OCI-LY1 (cell line): ENCODE measurements at regions not wholly inside any gene's neighbourhood (a gene's known extent, or its start where the extent isn't known, plus 50 kb on each side); places are given as distances from the start of the nearest gene placed in this dataset.
A peak's percentile ranks its signal among the peaks of the same experiment; 100 is the strongest.

Experiments used
- H2AFZ ChIP-seq: fragments of 200-600 bp; sonication (generic), shearing (Covaris generic); 2 replicates; pipeline ENCODE4 v1.6.0; 2014; ENCODE audit warnings: antibody characterized with exemption, mild to moderate bottlenecking, low read length
- H3F3A ChIP-seq: fragments of 200-600 bp; sonication (generic), shearing (Covaris generic); 2 replicates; pipeline ENCODE4 v1.6.0; 2014; ENCODE audit warnings: mild to moderate bottlenecking, antibody characterized with exemption, low read length, moderate library complexity; ENCODE audit not compliant: insufficient read depth
- H3K27ac ChIP-seq: fragments of 200-600 bp; sonication (generic); 2 replicates; pipeline ENCODE4 v1.5.1; 2014; ENCODE audit warnings: low read length, mixed run types, mild to moderate bottlenecking, low read depth; ENCODE audit not compliant: poor library complexity, severe bottlenecking
- H3K27me3 ChIP-seq: fragments of 200-600 bp; sonication (generic); 2 replicates; pipeline ENCODE4 v1.6.0; 2014; ENCODE audit warnings: antibody characterized with exemption, mild to moderate bottlenecking, low read length, moderate library complexity; ENCODE audit not compliant: insufficient read depth
- H3K36me3 ChIP-seq: fragments of 200-600 bp; sonication (generic); 2 replicates; pipeline ENCODE4 v1.6.1; 2014; ENCODE audit warnings: mild to moderate bottlenecking, antibody characterized with exemption, low read length, moderate library complexity, mixed read lengths; ENCODE audit not compliant: insufficient read depth
- H3K4me1 ChIP-seq: fragments of 200-600 bp; sonication (generic); 2 replicates; pipeline ENCODE4 v1.5.1; 2014; ENCODE audit warnings: mild to moderate bottlenecking, low read length, moderate library complexity; ENCODE audit not compliant: insufficient read depth, severe bottlenecking
- H3K4me2 ChIP-seq: fragments of 200-600 bp; sonication (generic), shearing (Covaris generic); 2 replicates; pipeline ENCODE4 v1.6.1; 2014; ENCODE audit warnings: low read length
- H3K4me3 ChIP-seq: fragments of 200-600 bp; sonication (generic); 2 replicates; pipeline ENCODE4 v1.5.1; 2014; ENCODE audit warnings: low read length, low read depth, mild to moderate bottlenecking, mixed read lengths; ENCODE audit not compliant: poor library complexity, severe bottlenecking
- H3K79me2 ChIP-seq: fragments of 200-600 bp; shearing (Covaris generic); 2 replicates; pipeline ENCODE4 v1.6.1; 2016; ENCODE audit warnings: mixed run types, low read length, mixed read lengths; ENCODE audit not compliant: insufficient read depth
- H3K9ac ChIP-seq: fragments of 200-600 bp; sonication (generic), shearing (Covaris generic); 2 replicates; pipeline ENCODE4 v1.6.1; 2014; ENCODE audit warnings: mild to moderate bottlenecking, low read length, mixed read lengths
- H3K9me2 ChIP-seq: fragments of 200-600 bp; sonication (generic), shearing (Covaris generic); 2 replicates; pipeline ENCODE4 v1.6.1; 2014; ENCODE audit warnings: low read depth, mild to moderate bottlenecking, low read length, mixed read lengths
- H3K9me3 ChIP-seq: fragments of 200-600 bp; shearing (Covaris generic); 2 replicates; pipeline ENCODE4 v1.6.1; 2014; ENCODE audit warnings: low read length, mixed read lengths
- H4K20me1 ChIP-seq: fragments of 200-600 bp; sonication (generic), shearing (Covaris generic); 2 replicates; pipeline ENCODE4 v1.6.0; 2016; ENCODE audit warnings: mild to moderate bottlenecking, low read length; ENCODE audit not compliant: insufficient read depth
- EZH2 ChIP-seq: fragments of 200-600 bp; sonication (generic), shearing (Covaris generic); IDR thresholded peaks from 2 replicates; pipeline ENCODE4 v1.8.0; 2017; ENCODE audit warnings: borderline replicate concordance, mixed run types, mild to moderate bottlenecking, antibody characterized with exemption, low read length, moderate library complexity, mixed read lengths
- TF ChIP-seq, protein P1 (sequence below): fragments of 200-600 bp; sonication (generic), shearing (Covaris generic); IDR thresholded peaks from 2 replicates; pipeline ENCODE4 v1.5.1; 2017; ENCODE audit warnings: mild to moderate bottlenecking, antibody characterized with exemption, low read length, moderate library complexity, mixed read lengths

DNA sequence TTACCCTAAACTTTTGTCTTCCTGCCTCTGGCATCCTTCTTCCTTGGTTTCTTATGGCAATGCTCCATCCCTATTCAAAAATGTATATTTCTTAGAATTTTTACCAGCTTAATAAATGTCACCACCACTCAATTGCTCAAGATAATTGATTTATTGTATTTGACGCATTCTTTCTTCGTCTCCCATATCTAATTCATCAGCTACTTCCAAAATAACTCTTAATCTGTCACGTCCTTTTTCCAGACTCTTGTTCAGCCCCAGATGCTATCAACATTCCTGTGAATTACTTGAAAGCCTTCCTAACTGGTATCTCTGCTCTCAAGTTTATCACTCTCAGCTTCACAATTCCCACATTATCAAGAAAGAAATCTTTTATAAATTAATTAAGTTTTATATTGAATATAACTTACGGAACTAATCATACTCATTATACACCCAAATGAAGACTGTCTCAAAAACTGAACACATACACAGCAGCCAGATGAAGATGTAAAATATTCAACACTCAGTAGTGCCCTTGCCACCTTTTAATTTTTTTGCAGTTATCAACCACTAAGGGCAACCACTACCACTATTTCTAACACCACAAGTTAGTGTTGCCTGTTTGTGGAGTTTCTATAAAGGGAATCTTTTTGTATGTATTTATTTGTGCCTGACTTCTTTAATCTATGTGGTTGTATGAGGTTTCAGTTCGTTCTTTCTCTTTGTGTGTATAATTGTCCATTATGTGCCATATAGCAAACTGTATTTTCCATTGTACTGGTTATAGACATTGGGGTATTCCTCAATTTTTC, 2295.4 kb downstream of the PCDH9 start:
- Histone ChIP-seq H3K9me3 (no peaks in the 10 kb centered on the region), H3K79me2 (no peaks in the 10 kb centered on the region), H3K4me2 (peak overlapping the region; percentile 42; the same call in 1 of the 2 replicates), H3K9me2 (no peaks in the 10 kb centered on the region), H2AFZ (peak overlapping the region; percentile 36; the same call in 1 of the 2 replicates), H3F3A (no peaks in the 10 kb centered on the region), H3K27ac (no peak overlapping the region), H3K4me3 (no peak overlapping the region), H3K9ac (no peak overlapping the region), H3K4me1 (peaks cover 7% of the 10 kb centered on the region), H3K36me3 (no peaks in the 10 kb centered on the region), H4K20me1 (no peaks in the 10 kb centered on the region), H3K27me3 (no peaks in the 10 kb centered on the region)
- TF ChIP-seq, protein P1, sequence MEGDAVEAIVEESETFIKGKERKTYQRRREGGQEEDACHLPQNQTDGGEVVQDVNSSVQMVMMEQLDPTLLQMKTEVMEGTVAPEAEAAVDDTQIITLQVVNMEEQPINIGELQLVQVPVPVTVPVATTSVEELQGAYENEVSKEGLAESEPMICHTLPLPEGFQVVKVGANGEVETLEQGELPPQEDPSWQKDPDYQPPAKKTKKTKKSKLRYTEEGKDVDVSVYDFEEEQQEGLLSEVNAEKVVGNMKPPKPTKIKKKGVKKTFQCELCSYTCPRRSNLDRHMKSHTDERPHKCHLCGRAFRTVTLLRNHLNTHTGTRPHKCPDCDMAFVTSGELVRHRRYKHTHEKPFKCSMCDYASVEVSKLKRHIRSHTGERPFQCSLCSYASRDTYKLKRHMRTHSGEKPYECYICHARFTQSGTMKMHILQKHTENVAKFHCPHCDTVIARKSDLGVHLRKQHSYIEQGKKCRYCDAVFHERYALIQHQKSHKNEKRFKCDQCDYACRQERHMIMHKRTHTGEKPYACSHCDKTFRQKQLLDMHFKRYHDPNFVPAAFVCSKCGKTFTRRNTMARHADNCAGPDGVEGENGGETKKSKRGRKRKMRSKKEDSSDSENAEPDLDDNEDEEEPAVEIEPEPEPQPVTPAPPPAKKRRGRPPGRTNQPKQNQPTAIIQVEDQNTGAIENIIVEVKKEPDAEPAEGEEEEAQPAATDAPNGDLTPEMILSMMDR, result no peak
- no peak for TF ChIP-seq EZH2

DNA sequence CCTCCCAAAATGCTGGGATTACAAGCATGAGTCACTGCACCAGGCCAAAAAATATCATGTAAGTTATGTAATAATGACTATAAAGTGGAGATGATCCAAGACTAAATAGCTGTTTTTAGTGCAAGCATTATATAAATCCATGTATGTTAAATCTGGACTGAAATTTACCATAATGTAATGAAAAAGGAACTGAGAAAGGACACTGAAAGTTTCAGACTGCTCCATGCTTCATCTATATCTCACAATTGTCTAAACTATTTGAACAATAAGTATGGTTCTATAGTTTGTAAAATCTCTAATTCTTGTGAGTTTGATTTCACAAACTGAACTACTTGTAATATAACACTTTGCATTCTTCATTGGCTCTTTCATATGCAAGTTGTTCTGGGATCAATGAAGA, 2299.5 kb downstream of the PCDH9 start:
- Histone ChIP-seq H3K4me3 (no peak overlapping the region), H4K20me1 (no peaks in the 10 kb centered on the region), H3K79me2 (no peaks in the 10 kb centered on the region), H3K27me3 (no peaks in the 10 kb centered on the region), H3F3A (no peaks in the 10 kb centered on the region), H3K9ac (no peak overlapping the region), H3K9me3 (no peaks in the 10 kb centered on the region), H3K27ac (no peak overlapping the region), H2AFZ (no peak overlapping the region), H3K4me2 (no peak overlapping the region), H3K4me1 (peaks cover 20% of the 10 kb centered on the region), H3K36me3 (no peaks in the 10 kb centered on the region), H3K9me2 (no peaks in the 10 kb centered on the region)
- no peak for TF ChIP-seq EZH2
- TF ChIP-seq, protein P1, result no peak

DNA sequence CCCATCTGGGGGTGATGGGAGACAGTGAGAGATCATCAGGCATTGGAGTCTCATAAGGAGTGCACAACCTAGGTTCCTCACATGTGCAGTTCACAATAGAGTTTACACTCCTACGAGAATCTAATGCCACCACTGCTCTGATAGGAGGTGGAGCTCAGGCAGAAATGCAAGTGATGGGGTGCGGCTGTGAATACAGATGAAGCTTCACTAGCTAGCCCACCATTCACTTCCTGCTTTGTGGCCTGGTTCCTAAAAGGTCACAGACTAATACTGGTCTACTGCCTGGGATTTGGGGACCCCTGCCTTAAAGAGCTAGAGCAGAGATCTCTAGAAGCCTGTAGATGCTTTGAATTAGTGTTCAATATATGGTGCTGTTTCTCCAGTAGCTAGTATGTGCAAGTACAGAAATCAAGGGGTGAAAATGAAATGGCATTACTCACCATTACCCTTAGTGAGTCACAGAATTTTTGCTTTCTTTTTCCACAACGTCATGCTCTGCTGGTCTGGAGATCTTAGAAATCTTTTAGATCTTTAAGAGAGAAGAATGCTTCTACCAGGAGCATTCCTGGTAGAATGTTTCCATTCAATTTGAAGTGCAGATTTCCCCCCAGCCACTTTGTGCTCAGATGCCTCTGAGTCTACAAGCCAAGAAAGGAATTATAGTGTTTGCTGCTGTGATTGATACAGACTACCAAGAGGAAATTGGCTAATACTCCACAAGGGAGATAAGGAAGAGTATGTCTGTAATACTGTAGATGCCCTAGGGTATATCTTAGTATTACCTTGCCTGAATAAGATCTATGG, 2301.2 kb downstream of the PCDH9 start:
- Histone ChIP-seq H3K9me2 (no peaks in the 10 kb centered on the region), H3K36me3 (no peaks in the 10 kb centered on the region), H3K4me2 (no peak overlapping the region), H3K79me2 (no peaks in the 10 kb centered on the region), H3F3A (no peaks in the 10 kb centered on the region), H3K9me3 (no peaks in the 10 kb centered on the region), H3K4me1 (peaks cover 13% of the 10 kb centered on the region), H3K4me3 (no peak overlapping the region), H2AFZ (no peak overlapping the region), H3K27ac (no peak overlapping the region), H3K9ac (no peak overlapping the region), H3K27me3 (no peaks in the 10 kb centered on the region), H4K20me1 (no peaks in the 10 kb centered on the region)
- TF ChIP-seq, protein P1, result no peak
- no peak for TF ChIP-seq EZH2
